ENCODE measurements at regions not wholly inside any gene's neighbourhood (a gene's known extent, or its start where the extent isn't known, plus 50 kb on each side); places are given as distances from the start of the nearest gene placed in this dataset.

DNA sequence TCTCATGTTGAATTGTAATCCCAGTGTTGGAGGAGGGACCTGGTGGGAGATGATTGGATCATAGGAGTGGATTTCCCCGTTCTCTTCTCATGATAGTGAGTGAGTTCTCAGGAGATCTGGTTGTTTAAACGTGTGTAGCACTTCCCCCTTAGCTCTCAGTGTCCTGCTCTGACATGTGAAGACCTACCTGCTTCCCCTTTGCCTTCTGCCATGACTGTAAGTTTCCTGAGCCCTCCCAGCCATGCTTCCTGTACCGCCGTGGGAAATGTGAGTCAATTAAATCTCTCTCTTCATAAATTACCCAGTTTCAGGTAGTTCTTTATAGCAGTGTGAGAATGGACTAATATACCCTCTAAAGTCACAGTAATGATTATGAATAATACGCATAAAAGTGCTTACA is 248.4 kb upstream of the LRRC7 start:
- no peak for DNase-seq (ENCODE audit: low spot score)

DNA sequence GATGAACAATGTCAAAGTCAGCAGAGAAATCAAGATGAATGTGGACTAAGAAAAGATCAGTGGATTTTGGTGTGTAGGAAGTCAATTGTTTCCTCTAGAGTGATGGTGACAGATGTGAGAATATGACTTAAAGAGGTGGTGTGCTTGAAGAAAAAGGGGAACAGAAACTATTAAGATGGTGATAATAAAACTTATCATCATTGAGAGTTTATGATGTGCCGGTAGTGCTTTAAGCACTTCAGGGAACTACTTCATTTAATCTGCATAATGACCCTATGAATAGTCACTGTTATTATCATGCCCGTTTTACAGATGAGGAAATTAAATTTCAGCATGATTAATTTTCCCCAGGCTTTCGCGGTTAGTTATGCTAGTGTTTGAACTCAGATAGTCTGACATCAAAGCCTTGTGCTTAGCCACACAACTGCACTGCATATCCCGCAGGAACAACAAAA is 246.9 kb upstream of the LRRC7 start:
- no peak for DNase-seq (ENCODE audit: low spot score)

DNA sequence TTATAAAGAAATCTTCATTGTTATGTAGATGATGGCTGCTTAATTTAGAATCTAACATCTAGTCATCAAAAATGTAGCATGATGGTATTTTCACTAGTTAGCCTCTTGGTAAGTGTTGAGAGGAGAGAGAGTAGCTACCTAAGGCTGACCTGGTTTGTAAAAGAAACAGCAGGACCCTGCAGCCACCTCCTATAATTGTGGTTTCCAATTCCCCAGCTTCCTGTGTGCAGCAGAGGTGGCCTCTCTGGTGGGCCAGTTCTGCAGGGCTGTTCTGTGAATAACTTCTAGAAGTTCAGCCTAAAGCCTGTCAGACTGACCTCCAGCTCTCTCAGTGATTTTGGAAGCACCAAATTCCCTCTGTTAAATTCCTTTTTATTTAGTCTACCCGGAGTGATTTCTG is 246.4 kb upstream of the LRRC7 start:
- no peak for DNase-seq (ENCODE audit: low spot score)

DNA sequence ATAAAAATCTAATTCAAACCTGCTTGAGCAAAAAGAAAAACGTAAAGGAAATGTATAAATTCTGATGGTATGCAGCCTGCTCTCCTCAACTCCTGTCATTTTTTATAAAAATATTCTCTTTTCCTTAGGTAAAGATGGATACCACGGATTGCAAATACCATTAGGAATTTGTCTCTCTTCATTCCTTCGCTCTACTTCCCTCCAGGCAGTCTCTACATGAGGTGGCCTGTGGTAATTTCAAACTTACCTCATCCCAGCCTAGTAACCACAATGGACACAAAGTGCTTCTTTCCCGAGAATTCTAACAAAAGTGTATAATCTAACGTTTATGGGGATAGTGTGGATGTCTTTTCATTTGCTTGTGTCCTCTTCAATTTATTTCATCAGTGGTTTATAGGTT is 239.5 kb upstream of the LRRC7 start:
- no peak for DNase-seq (ENCODE audit: low spot score)

DNA sequence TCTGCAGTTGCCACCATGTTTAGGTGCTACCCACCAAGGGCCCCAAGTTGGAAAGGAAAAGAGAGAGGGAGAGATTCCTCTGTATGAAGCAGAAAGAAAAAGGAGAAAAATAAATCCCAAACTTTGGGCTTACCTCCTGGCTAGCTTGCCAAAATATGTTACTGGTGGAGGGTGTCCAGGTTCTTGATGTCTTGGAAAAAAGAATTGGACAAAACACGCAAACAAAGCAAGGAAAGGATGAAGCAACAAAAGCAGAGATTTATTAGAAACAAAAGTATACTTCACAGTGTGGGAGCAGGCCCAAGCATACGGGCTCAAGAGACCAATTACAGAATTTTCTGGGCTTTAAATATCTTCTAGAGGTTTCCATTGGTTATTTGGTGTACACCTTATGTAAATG is 204.5 kb upstream of the LRRC7 start:
- DNase-seq (ENCODE audit: low spot score): no peak

DNA sequence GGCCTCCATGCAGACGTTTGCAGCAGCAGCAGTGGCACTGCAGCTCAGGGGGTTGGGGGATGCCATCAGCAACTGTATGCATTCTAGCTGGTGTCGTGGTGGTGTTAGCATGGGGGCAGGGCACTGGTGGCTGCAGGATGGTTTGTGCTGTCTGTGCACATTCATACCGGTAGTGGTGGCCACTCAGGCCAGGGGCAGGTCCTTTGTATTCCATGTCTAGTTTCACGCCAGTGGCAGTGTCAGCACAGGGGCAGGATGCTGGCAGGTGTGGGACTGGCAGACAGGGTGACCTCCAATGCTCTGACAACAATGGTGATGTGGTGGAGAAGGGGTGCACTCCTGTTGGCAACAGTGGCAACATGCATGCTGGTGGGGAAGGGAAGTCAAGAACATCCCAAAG is 194.2 kb upstream of the LRRC7 start:
- no peak for DNase-seq (ENCODE audit: low spot score)

DNA sequence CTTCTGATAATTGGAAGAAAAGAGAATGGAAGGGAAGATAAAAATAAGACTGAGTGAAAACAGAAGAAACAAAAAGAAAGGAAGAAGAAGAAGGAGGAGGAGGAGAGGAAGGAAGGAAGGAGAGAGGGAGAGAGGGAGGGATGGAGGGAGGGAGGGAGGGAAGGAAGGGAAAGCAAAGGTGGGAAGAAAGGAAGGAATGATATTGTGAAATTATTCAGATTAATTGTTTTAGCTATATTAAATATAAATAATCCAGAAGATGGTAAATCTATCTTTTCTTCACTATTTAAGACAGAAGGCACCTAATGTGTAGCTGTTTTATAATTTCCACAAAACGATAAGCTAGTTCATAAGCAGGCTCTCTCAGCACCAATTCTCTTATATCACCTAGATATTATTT is 191.3 kb upstream of the LRRC7 start:
- DNase-seq (ENCODE audit: low spot score): no peak

DNA sequence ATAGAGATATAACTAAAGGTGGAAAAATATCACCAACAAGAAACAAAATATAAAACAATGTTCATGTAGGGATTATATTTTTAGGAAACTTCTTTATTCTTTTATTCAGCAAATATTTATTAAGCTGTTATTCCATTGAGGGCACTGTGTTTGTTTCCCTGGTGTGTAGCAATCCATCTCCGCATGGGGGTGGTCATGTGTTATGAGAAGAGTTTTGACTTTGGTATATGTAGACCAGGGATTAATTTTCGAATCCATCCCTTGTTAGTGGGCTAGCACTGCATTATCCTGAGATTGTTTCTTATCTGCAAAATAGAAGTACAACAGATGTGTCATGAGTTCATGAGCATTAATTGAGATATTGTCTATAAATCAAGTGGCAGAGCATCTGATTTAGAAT is 190.2 kb upstream of the LRRC7 start:
- no peak for DNase-seq (ENCODE audit: low spot score)

DNA sequence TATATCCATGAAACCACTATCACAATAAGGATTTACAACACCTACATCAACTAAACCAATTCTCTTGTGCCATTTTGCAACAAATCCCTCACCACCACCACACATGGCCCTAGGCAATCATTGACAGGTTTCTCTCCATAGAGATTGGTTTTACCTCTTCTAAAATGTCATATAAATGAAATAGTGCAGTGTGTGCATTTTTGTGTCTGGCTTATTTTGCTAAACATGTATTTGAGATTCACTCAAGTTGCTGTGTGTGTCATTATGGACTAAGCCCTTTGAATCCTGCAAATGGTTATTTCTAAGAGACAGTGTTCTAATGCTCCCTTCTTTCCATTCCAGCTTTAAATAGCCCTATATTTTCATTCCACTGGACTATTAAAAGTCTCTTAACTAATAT is 179.7 kb upstream of the LRRC7 start:
- DNase-seq (ENCODE audit: low spot score): no peak

DNA sequence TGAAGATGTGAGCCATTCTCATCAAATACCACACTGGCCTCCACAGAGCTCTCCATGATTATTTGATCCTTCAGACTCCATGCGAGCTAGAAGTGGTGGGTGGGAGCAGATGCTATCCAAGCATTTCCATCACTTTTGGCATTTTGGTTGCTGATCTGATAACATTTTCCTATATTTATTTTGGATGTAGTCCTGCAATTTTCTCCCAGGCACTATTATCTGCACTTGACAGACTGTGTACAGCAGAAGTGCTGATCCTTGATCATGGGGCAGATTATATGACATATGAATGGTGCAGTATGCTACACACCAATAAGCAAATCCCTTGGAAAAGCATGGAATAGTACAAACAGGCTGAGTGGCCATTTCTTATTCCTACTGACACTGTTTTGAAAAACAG is 167.6 kb upstream of the LRRC7 start:
- no peak for DNase-seq (ENCODE audit: low spot score)

DNA sequence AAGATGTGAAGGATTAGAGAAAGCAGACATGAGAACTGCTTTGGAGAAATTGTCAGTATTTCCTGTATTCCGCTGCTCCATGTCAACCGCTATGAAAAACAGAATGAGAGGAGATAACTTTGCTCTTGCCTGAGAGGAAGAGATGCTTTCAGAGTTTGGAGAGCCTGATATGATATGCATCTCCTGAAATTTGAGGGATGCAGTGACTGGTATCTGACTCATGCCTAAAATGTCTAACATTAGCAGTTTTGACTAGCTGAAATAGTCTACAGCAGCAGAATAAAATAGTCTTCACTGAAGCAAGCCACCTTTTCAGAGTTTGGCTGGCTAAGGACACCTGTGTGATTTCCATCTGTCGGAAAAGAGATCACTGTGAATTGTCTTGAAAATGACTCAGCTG is 165.8 kb upstream of the LRRC7 start:
- no peak for DNase-seq (ENCODE audit: low spot score)

DNA sequence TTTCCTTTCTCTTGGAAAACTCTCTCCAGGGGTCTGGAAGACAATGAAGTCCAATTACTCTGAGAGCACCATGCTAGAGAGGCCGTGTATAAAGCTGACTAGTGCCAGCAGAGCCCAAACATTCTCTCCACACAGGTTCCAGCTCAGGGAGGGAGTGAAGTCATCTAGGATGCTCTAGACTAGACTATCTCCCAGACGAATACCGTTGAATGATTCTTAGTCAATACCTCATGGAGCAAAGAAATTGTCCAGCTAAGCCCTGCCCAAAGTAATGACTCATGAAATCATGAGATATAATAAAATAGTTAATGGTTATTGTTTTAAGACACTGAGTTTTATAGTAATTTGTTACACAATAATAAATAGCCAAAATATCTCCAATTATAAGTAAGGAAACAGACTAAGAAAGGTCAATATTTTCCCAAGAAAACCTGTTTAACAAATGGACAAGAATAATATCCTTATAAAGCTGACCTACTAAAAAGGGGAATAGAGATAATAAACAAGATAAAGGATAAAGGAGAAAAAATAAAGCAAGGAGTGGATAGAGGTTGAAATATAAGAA is 163.9 kb upstream of the LRRC7 start:
- no peak for DNase-seq (ENCODE audit: low spot score)

DNA sequence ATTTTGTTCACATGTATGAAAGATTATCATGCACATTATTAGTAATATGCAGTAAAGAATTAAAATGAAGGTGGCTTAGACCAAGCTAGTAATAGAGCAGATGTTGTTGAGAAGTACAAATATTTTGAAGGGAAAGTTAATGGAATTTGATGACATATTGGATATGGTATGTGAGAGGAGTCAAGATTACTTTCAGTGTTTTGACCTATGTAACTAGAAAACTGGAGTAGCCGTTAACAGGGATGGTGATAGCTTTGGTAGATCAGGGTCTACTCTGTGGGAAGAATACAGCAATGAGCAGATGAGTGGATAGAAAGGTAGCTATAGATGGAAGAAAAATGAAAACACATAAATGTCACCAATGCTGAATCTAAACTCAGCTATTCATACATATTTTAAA is 163.2 kb upstream of the LRRC7 start:
- DNase-seq (ENCODE audit: low spot score): no peak

DNA sequence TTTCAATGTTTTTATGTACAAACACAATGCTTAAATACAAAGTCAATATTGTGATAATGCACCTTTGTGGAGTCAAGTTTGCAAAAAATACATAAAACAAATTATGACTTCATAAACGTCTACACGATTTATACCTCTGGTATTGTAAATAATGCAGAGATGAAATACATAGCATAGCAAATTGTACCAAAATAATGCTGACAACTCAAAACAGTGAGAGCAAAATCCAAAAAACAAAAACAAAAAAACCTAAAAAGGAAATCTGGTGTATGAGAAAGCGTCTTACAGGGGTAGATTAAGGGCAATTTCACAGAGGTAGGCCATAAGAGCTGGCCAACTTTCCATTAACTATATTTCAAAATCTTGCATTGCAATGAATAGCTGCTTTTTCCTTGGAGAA is 161.5 kb upstream of the LRRC7 start:
- no peak for DNase-seq (ENCODE audit: low spot score)

DNA sequence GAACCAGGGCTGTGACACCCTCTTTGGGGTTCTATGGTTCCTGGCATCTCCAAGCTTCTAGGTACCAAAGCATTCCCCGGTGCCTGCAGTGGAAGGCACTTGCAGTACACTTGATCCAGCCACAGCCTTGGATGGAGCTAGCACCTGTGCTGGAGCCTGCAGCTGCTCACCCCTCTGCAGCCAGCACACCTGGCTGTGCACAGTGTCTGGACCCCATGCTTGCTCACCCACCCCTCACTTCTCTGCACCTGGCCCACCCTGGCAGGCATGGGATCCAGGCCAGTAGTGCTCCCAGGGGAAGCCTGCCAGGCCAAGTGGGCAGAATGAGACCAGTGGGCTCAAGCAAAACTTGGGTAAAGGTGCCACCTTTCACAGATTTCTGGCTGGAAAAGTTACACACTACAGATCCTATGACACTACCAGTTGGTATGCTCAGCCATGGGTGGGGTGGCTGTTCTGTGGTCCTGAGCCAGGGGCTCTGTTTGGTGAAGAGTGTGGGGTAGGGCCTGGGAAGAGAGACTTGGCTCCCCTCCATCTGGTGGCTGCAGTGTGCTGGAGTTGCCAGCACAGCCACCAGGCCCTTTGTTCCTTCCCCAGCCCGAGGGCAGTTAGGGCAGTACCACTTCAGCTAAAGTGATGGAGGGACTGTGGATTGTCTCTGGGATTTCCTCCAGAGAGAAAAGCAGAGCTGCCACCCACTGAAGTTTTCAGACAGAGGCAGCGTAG is 157.8 kb upstream of the LRRC7 start:
- no peak for DNase-seq (ENCODE audit: low spot score)

DNA sequence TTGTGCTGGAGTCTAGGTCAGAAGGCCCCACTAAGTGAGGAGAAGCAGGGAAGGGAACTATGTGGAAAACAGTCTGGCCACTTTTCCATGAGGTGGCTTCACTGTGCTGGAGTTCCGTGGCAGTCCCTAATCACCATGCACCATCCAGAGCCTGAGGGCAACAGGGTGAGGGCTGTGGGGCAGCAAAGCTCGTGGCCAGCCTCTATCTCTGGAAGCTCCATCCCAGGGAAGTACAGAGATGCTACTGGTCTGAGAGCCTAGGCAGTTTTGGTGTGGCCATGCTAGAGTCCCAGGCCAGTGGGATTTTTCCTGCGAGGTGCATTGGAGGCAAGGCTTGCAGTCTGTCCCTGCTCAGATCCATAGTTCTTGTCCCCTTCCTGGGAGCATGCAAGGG is 157.3 kb upstream of the LRRC7 start:
- no peak for DNase-seq (ENCODE audit: low spot score)

DNA sequence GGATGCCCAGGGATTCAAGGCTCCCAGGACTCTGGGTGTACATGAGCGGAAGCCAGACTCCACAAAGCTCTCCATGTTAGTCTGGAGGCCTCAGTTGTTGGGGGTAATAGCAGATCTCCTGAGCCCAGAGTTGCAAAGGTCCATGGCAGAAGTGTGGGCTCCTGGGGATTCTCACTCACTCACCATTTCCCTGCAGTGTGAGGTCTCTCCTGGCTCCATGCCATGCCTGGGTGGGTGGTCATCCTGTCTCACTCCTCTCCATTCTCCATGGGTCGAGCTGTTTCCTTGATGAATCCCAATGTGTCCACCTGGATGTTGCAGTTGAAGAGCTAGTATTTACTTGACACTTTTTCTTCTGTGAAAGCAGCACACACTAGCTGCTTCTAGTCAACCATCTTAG is 156.8 kb upstream of the LRRC7 start:
- DNase-seq (ENCODE audit: low spot score): no peak

DNA sequence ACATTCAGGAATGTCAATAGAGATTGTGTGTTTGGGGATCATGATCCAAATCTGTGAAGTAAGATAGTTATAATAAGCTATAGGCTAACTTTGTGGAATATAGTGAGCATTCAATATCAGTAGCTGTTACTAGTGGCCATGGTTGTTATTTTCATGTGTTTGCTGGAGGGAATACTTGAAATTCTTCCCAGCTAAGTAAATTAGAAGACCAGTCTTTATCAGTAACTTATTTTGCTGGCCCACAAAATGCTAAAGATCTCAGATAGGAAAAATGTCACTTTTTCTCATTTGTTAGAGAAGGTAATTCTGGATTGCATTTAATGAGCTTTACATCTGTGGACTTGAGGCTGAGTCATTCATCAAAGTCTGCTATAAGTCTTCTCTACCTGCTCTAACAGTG is 156.1 kb upstream of the LRRC7 start:
- no peak for DNase-seq (ENCODE audit: low spot score)

DNA sequence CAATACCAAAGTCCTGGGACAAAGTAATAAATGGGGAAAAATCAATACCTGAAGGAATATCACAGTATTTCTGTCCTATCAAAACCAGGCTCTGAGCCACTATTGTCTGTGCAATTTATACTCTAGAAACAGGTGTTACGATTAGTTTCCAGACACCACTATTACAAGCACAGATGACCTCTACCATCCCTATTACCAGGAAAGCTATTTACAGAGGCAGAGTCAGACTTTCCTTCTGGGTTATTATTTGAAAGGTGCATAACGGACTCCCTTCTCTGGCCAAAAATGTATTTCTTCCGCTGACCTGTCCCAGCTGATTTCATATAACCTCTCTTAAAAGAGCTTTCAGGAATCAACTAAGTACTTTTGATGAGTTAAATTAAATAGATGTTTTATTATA is 154.6 kb upstream of the LRRC7 start:
- DNase-seq (ENCODE audit: low spot score): no peak

DNA sequence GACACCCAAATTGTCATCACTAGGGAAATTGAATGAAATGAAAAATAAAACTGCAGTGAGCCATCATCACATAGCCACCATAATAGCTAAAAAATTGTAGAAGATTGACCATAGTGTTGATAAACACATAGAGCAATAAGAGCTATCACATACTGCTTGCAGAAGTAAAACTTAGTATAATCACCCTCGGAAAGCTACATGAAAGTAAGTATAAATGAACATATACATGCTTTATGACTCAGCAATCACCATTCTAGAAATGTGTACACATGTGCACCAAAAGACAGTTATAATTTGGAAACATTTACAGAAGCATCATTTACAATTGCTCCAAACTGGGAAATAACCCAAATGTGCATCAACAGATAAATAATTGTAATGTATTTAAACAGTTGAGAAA is 153.1 kb upstream of the LRRC7 start:
- no peak for DNase-seq (ENCODE audit: low spot score)

DNA sequence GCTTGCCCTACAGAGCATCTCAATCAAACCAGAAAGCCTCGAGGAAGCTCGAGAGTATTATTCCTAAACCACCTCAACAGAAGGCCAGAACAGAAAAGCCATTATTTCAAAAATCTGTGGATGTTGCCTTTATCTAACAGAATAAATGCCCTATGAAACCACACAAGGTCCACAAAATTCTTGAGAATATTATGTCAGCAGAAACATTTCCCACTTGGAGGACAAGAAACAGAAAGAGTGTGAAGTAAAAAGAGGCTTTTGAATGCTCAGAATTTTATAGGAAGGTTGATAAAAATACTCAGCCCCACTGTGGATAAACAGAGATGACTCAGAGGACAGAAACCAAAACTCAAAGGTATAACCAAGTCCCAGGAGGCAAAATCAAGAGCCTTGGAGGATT is 146.4 kb upstream of the LRRC7 start:
- no peak for DNase-seq (ENCODE audit: low spot score)

DNA sequence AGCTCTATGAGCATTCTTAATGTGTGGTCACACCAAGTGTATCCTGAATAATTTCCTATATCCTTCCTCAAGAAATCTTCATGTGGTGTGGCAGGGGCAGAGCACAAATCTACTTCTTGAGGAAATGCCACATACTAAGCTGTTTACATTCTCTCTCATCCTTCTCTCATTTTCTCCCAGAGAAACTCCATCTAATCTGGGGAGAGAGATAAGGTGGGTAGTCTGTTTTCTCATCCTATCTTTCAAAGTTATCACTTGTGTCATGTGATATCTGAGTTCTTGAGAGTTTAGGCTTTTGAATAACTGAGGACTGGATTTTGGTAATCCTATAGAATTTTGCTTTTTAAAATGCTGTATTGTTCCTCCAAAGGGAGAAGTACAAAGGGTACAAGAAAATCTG is 141.9 kb upstream of the LRRC7 start:
- DNase-seq (ENCODE audit: low spot score): no peak

DNA sequence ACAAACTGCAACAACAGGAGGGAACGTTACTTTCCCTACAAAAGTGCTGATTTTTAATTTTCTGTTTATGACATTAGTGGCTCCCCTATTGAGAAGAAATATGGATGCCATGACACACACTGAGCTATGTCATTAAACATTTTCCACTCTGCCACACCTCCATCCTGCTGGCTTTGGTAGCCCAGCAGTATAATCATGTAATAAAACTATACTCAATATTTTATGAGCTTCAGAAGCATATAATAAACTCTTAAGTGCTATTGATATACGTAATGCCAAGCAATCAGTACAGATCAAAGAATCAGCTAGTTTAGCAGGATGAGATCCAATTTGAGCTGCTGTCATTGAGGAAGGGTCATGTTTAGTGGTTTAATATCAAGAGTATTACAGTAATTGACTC is 141.3 kb upstream of the LRRC7 start:
- no peak for DNase-seq (ENCODE audit: low spot score)

DNA sequence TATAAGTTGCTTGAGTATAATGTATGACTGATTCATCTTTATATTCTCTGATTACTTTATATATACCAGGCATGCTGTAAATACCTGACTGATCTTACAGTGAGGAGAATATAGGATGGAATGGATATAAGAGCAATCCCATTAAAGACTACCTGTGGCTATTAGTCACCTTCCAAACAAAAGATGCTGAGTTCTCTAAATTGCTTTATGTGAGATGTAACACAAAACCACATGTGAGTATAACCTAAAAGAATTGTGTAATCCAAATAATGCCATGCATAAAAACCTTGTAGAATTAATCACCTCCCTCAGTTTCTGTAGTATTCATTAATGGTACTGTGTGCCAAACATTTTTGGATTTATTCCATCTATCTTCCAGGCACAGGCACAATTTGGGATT is 134.6 kb upstream of the LRRC7 start:
- no peak for DNase-seq (ENCODE audit: low spot score)

All from iPS-NIHi11 (cell line).